ENCODE measurements at regions not wholly inside any gene's neighbourhood (a gene's known extent, or its start where the extent isn't known, plus 50 kb on each side); places are given as distances from the start of the nearest gene placed in this dataset.
"Not testable (repeated sequence)": the region's sequence is repeated elsewhere in the genome, so short reads cannot be mapped to it uniquely, and the experiment has no call there.

GRCh38 chr18:30622635-30623034, 419.9 kb downstream of the DSC3 start:
- DNase-seq, result no peak

- DNase-seq, result no peak
Measured at GRCh38 chr18:30622104-30622503, 420.4 kb downstream of the DSC3 start.

- DNase-seq, result no peak
Measured at GRCh38 chr18:30618567-30618966, 424.0 kb downstream of the DSC3 start.

GRCh38 chr18:30616414-30616813, 426.1 kb downstream of the DSC3 start:
- DNase-seq, result no peak

- no peak for DNase-seq
Measured at GRCh38 chr18:30613467-30613801, 429.1 kb downstream of the DSC3 start.

- DNase-seq, result no peak
Measured at GRCh38 chr18:30601541-30601940, 441.0 kb downstream of the DSC3 start.

- no peak for DNase-seq
Measured at GRCh38 chr18:30597202-30597601, 445.3 kb downstream of the DSC3 start.

- no peak for DNase-seq
Measured at GRCh38 chr18:30596635-30597034, 445.9 kb downstream of the DSC3 start.

- DNase-seq, result no peak
Measured at GRCh38 chr18:30595942-30596341, 446.6 kb downstream of the DSC3 start.

GRCh38 chr18:30594911-30595310, 447.6 kb downstream of the DSC3 start:
- not testable (repeated sequence) for DNase-seq

GRCh38 chr18:30591462-30591861, 451.1 kb downstream of the DSC3 start:
- DNase-seq, result no peak

GRCh38 chr18:30588673-30589164, 453.8 kb downstream of the DSC3 start:
- no peak for DNase-seq

GRCh38 chr18:30583768-30584167, 458.8 kb downstream of the DSC3 start:
- no peak for DNase-seq

GRCh38 chr18:30582078-30582477, 460.5 kb downstream of the DSC3 start:
- DNase-seq, result no peak

- no peak for DNase-seq
Measured at GRCh38 chr18:30578707-30579106, 463.8 kb downstream of the DSC3 start.

GRCh38 chr18:30572214-30572613, 470.3 kb downstream of the DSC3 start:
- no peak for DNase-seq

- no peak for DNase-seq
Measured at GRCh38 chr18:30568333-30568732, 474.2 kb downstream of the DSC3 start.

GRCh38 chr18:30566877-30567276, 475.7 kb downstream of the DSC3 start:
- no peak for DNase-seq

GRCh38 chr18:30562231-30562630, 480.3 kb downstream of the DSC3 start:
- DNase-seq, result no peak

GRCh38 chr18:30556112-30556511, 486.4 kb downstream of the DSC3 start:
- no peak for DNase-seq

GRCh38 chr18:30545393-30545792, 497.1 kb downstream of the DSC3 start:
- no peak for DNase-seq

- no peak for DNase-seq
Measured at GRCh38 chr18:30544141-30544540, 498.4 kb downstream of the DSC3 start.

- DNase-seq, result no peak
Measured at GRCh38 chr18:30533716-30534115, 508.8 kb downstream of the DSC3 start.

GRCh38 chr18:30527917-30528316, 514.6 kb downstream of the DSC3 start:
- no peak for DNase-seq

GRCh38 chr18:30527226-30527625, 515.3 kb downstream of the DSC3 start:
- no peak for DNase-seq

Measured in T-helper 2 cell (primary cell).